ENCODE measurements at regions not wholly inside any gene's neighbourhood (a gene's known extent, or its start where the extent isn't known, plus 50 kb on each side); places are given as distances from the start of the nearest gene placed in this dataset.
"Not testable (repeated sequence)": the region's sequence is repeated elsewhere in the genome, so short reads cannot be mapped to it uniquely, and the experiment has no call there.

- Mint-ChIP-seq H3K27me3 (no peaks in the 10 kb centered on the region), H3K36me3 (ENCODE audit: low read depth) (no peaks in the 10 kb centered on the region), H3K4me3 (no peak overlapping the region), H3K4me1 (no peaks in the 10 kb centered on the region), H3K27ac (no peak overlapping the region), H3K9me3 (peaks cover 4% of the 10 kb centered on the region)
- no peak for ATAC-seq (replicated peaks)
These were observed 313.5 kb upstream of the IRS4 start for GRCh38 chrX:109049903-109050302.

- Mint-ChIP-seq H3K4me1 (no peaks in the 10 kb centered on the region), H3K9me3 (peaks cover 4% of the 10 kb centered on the region), H3K36me3 (ENCODE audit: low read depth) (no peaks in the 10 kb centered on the region), H3K27ac (no peak overlapping the region), H3K27me3 (no peaks in the 10 kb centered on the region), H3K4me3 (no peak overlapping the region)
- ATAC-seq (replicated peaks), result no peak
These were observed 313.1 kb upstream of the IRS4 start for GRCh38 chrX:109049416-109049815.

DNA sequence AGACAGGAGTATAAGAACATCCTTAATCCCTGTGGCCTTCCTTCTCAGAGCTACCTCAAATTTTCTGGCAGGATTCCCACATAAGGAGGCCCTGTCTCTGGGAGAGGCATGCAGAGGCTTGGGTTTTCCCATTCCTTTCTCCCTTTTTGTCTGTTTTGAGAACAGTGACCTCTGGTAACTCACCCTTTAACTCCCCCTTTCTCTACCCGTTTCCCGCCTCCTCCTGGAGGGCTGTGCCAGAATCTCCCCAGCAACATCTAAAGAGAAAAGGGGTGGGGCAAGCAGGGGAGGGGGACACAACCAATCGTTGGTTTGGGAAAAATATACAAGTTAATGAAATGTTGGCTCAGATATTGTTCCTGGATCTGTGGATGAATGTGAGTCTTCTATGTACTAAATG, 303.7 kb upstream of the IRS4 start:
- Mint-ChIP-seq H3K4me3 (no peak overlapping the region), H3K36me3 (ENCODE audit: low read depth) (no peaks in the 10 kb centered on the region)
- no peak for ATAC-seq (replicated peaks)

DNA sequence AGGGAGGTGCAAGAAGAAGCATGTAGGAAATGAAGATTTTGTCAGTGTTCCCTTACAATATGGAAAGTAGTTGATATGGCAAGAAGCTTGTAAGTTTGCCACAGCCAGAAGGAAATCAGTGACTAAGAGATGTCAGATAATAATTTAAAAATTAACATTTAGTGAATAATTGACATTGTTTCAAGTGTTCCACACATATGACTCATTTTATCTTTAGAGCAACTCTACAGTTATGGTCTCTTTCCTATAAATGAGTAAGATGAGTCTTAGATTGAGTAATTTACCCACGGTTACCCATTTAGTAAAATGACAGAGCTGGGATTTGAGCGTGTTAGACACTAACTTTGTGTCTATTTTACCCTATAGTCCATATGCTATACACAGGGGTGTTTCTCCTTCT, 300.3 kb upstream of the IRS4 start:
- no peaks in the 10 kb centered on the region for H3K36me3 Mint-ChIP-seq (ENCODE audit: low read depth)

More for the DNA sequence above, 303.7 kb upstream of the IRS4 start:
- Mint-ChIP-seq H3K27ac (no peak overlapping the region), H3K9me3 (no peaks in the 10 kb centered on the region), H3K4me1 (no peaks in the 10 kb centered on the region), H3K27me3 (no peaks in the 10 kb centered on the region)

DNA sequence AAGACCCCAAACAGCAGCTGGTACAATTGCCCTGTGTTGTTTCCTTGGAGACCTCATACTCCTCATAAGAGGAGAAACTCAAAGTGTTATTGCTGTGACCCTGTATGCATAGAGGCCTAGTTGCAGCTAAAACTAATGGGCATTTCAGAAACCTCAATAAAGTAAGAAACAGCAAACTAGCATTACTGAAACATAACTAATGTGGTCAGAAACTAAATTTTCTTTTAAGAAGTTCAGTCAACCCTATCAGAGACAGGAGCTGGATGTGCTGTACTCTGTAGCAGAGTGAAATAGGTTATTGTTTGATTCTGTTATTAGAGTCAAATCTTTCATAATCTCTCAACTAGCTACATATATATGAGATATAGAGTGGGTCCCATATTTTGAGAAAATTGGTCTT, 257.5 kb upstream of the IRS4 start:
- H3K9me3 Mint-ChIP-seq, result peaks cover 3% of the 10 kb centered on the region
- no peaks in the 10 kb centered on the region for H3K36me3 Mint-ChIP-seq (ENCODE audit: low read depth)
- no peaks in the 10 kb centered on the region for H3K4me1 Mint-ChIP-seq
- no peak overlapping the region for H3K4me3 Mint-ChIP-seq
- no peak for ATAC-seq (replicated peaks)
- no peak overlapping the region for H3K27ac Mint-ChIP-seq
- no peaks in the 10 kb centered on the region for H3K27me3 Mint-ChIP-seq

More for the DNA sequence above, 300.3 kb upstream of the IRS4 start:
- no peak overlapping the region for H3K4me3 Mint-ChIP-seq
- H3K27me3 Mint-ChIP-seq, result no peaks in the 10 kb centered on the region
- H3K4me1 Mint-ChIP-seq, result no peaks in the 10 kb centered on the region
- H3K9me3 Mint-ChIP-seq, result no peaks in the 10 kb centered on the region
- no peak overlapping the region for H3K27ac Mint-ChIP-seq
- no peak for ATAC-seq (replicated peaks)

DNA sequence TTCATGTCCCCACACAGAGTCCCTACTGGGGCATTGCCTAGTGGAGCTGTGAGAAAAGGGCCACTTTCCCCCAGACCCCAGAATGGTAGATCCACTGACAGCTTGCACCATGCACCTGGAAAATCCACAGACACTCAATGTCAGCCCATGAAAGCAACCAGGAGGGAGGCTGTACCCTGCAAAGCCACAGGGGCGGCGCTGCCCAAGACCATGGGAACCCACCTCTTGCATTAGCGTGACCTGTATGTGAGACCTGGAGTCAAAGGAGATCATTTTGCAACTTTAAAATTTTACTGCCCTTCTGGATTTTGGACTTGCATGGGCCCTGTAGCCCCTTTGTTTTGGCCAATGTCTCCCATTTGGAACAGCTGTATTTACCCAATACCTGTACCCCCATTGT, 236.5 kb upstream of the IRS4 start:
- not testable (repeated sequence) for H3K27ac Mint-ChIP-seq; H3K27me3 Mint-ChIP-seq; H3K4me1 Mint-ChIP-seq; ATAC-seq (replicated peaks); H3K9me3 Mint-ChIP-seq; H3K4me3 Mint-ChIP-seq; H3K36me3 Mint-ChIP-seq (ENCODE audit: low read depth)

DNA sequence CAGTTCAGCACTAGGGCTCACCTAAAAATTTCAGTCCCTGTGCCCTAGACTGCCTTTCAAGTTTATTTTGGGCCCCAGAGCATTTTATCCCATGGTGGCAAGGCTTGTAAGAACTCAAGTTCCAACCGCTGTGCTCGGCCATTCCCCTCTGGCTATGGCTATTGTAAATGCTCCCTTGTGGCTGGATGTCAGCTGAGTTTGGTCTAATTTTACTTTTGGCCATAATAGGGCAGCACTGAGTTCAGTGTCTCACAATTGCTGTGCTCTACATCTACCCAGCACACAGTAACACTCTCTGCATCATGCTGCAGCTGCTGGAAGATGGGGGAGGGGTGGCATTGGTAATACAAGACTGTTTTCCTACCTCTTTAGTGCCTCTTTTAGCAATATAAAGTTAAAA, 210.8 kb upstream of the IRS4 start:
- Mint-ChIP-seq H3K27ac (no peak overlapping the region), H3K4me1 (no peaks in the 10 kb centered on the region), H3K27me3 (no peaks in the 10 kb centered on the region), H3K36me3 (ENCODE audit: low read depth) (no peaks in the 10 kb centered on the region), H3K4me3 (no peak overlapping the region), H3K9me3 (peaks cover 4% of the 10 kb centered on the region)
- no peak for ATAC-seq (replicated peaks)

DNA sequence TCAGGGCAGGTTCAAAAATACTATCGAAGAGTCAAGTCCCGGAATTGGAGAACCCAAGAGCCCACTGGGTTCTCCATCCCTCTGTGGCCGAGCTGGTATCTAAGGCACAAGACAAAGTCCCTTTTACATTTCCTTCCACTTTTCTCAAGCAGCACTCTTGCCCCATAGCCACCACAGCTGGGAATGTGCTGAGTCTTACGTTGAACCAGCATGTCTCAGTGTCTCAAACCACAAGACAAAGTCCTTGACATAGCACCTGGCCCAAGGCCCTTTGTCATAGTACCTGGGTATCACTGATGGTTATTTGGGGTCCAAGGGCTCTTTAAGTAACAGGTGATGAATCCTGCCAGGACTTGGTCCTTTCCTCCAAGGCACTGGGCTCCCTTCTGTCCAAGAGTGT, 210.2 kb upstream of the IRS4 start:
- H3K9me3 Mint-ChIP-seq, result peaks cover 4% of the 10 kb centered on the region
- H3K4me1 Mint-ChIP-seq, result no peaks in the 10 kb centered on the region
- no peak overlapping the region for H3K4me3 Mint-ChIP-seq
- H3K27ac Mint-ChIP-seq, result no peak overlapping the region
- H3K27me3 Mint-ChIP-seq, result no peaks in the 10 kb centered on the region
- ATAC-seq (replicated peaks), result no peak
- no peaks in the 10 kb centered on the region for H3K36me3 Mint-ChIP-seq (ENCODE audit: low read depth)

DNA sequence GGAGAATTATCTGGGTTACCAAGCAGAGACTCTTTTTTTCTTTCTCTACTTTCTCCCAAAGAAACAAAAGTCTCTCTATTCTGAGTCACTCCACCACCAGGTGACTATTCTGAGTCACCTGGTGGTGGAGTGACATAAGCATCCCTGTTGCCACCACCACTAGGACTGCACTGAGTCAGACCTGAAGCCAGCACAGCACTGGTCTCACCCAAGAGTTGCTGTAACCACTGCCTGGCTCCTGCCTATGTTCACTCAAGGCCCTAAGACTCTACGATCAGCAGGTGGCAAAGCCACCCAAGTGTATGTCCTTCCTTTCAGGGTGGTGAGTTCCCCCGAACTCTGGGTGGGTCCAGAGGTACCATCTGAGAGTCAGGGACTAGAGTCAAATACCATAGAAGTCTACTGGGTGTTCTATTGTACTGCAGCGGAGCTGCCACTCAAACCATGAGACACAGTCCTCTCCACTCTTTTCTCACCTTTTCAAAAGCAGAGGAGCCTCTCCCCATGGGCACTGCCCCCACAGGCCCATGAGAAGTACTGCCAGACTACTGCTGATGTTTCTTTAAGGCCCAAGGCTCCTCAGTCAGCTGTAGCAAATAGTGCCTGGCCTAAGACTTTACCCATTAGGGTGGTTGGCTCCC, 209.6 kb upstream of the IRS4 start:
- H3K4me3 Mint-ChIP-seq, result no peak overlapping the region
- no peak overlapping the region for H3K27ac Mint-ChIP-seq
- no peaks in the 10 kb centered on the region for H3K27me3 Mint-ChIP-seq
- H3K4me1 Mint-ChIP-seq, result no peaks in the 10 kb centered on the region
- H3K36me3 Mint-ChIP-seq (ENCODE audit: low read depth), result no peaks in the 10 kb centered on the region
- ATAC-seq (replicated peaks), result peak; percentile 52
- H3K9me3 Mint-ChIP-seq, result peaks cover 7% of the 10 kb centered on the region

DNA sequence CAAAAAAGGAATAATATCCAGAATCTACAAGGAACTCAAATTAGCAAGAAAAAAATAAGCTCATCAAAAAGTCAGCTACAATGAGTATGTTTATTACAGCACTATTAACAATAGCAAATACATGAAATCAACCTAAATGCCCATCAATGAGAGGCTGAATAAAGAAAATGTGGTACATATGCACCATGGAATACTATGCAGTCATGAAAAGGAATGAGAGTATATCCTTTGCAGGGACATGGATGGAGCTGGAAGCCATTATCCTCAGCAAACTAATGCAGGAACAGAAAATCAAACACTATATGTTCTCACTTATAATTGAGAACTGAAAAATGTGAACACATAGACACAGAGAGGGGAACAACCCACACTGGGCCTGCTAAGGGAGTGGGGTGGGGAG, 178.4 kb upstream of the IRS4 start:
- no peaks in the 10 kb centered on the region for H3K4me1 Mint-ChIP-seq
- H3K9me3 Mint-ChIP-seq, result peaks cover 7% of the 10 kb centered on the region
- no peak overlapping the region for H3K27ac Mint-ChIP-seq

GRCh38 chrX:108903831-108904230, 167.5 kb upstream of the IRS4 start:
- ATAC-seq (replicated peaks); H3K4me3 Mint-ChIP-seq; H3K4me1 Mint-ChIP-seq; H3K36me3 Mint-ChIP-seq (ENCODE audit: low read depth); H3K9me3 Mint-ChIP-seq; H3K27ac Mint-ChIP-seq; H3K27me3 Mint-ChIP-seq: not testable (repeated sequence)

More for the DNA sequence above, 178.4 kb upstream of the IRS4 start:
- H3K27me3 Mint-ChIP-seq, result no peaks in the 10 kb centered on the region
- no peak for ATAC-seq (replicated peaks)
- no peaks in the 10 kb centered on the region for H3K36me3 Mint-ChIP-seq (ENCODE audit: low read depth)
- H3K4me3 Mint-ChIP-seq, result no peak overlapping the region

DNA sequence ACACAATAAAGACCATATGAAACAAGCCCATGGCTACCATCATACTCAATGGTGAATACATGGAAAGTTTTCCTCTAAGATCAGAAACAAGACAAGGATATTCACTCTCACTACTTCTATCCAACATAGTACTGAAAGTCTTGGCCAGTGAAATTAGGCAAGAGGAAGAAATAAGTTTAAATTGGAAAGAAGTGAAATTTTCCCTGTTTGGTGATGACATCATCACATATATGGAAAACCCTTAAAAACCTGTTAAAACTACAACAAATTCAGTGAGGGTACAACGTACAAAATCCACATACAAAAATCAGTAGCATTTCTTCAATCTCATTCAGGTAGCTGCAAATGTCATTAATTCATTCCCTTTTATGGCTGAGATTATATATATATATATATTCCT, 164.0 kb upstream of the IRS4 start:
- ATAC-seq (replicated peaks), result no peak
- no peak overlapping the region for H3K4me3 Mint-ChIP-seq
- H3K4me1 Mint-ChIP-seq, result no peaks in the 10 kb centered on the region
- H3K36me3 Mint-ChIP-seq (ENCODE audit: low read depth), result no peaks in the 10 kb centered on the region
- no peak overlapping the region for H3K27ac Mint-ChIP-seq
- no peaks in the 10 kb centered on the region for H3K9me3 Mint-ChIP-seq
- H3K27me3 Mint-ChIP-seq, result no peaks in the 10 kb centered on the region

- H3K4me1 Mint-ChIP-seq; H3K36me3 Mint-ChIP-seq (ENCODE audit: low read depth); ATAC-seq (replicated peaks); H3K27me3 Mint-ChIP-seq; H3K9me3 Mint-ChIP-seq; H3K27ac Mint-ChIP-seq; H3K4me3 Mint-ChIP-seq: not testable (repeated sequence)
These were observed 160.0 kb upstream of the IRS4 start for GRCh38 chrX:108896349-108896748.

- H3K4me1 Mint-ChIP-seq, result no peaks in the 10 kb centered on the region
- peaks cover 5% of the 10 kb centered on the region for H3K9me3 Mint-ChIP-seq
- H3K27me3 Mint-ChIP-seq, result no peaks in the 10 kb centered on the region
- H3K4me3 Mint-ChIP-seq, result no peak overlapping the region
- H3K36me3 Mint-ChIP-seq (ENCODE audit: low read depth), result no peaks in the 10 kb centered on the region
- no peak for ATAC-seq (replicated peaks)
- no peak overlapping the region for H3K27ac Mint-ChIP-seq
These were observed 156.1 kb upstream of the IRS4 start for GRCh38 chrX:108892501-108892900.

GRCh38 chrX:108875548-108875947, 139.2 kb upstream of the IRS4 start:
- H3K9me3 Mint-ChIP-seq, result peaks cover 8% of the 10 kb centered on the region
- H3K27ac Mint-ChIP-seq, result no peak overlapping the region
- no peaks in the 10 kb centered on the region for H3K36me3 Mint-ChIP-seq (ENCODE audit: low read depth)
- no peak overlapping the region for H3K4me3 Mint-ChIP-seq
- H3K4me1 Mint-ChIP-seq, result no peaks in the 10 kb centered on the region
- H3K27me3 Mint-ChIP-seq, result no peaks in the 10 kb centered on the region
- ATAC-seq (replicated peaks), result no peak

GRCh38 chrX:108843039-108843438, 106.7 kb upstream of the IRS4 start:
- not testable (repeated sequence) for ATAC-seq (replicated peaks); H3K27me3 Mint-ChIP-seq; H3K4me3 Mint-ChIP-seq; H3K36me3 Mint-ChIP-seq (ENCODE audit: low read depth); H3K4me1 Mint-ChIP-seq; H3K27ac Mint-ChIP-seq; H3K9me3 Mint-ChIP-seq

Data from activated T-helper 17 cell treated with anti-CD3 and anti-CD28 coated beads, Interleukin-2, amount 50 U/mL, for 72 hours (primary cell).